Activated T-cell treated with anti-CD3 and anti-CD28 coated beads, Interleukin-2, amount 50 U/mL, for 48 hours (primary cell): ENCODE measurements at regions not wholly inside any gene's neighbourhood (a gene's known extent, or its start where the extent isn't known, plus 50 kb on each side); places are given as distances from the start of the nearest gene placed in this dataset.
A peak's percentile ranks its signal among the peaks of the same experiment; 100 is the strongest.

Source experiments
- DNase-seq, 2 experiments: peaks; one replicate each; pipeline ENCODE4 v3.0.0-alpha.2; 2020

DNA sequence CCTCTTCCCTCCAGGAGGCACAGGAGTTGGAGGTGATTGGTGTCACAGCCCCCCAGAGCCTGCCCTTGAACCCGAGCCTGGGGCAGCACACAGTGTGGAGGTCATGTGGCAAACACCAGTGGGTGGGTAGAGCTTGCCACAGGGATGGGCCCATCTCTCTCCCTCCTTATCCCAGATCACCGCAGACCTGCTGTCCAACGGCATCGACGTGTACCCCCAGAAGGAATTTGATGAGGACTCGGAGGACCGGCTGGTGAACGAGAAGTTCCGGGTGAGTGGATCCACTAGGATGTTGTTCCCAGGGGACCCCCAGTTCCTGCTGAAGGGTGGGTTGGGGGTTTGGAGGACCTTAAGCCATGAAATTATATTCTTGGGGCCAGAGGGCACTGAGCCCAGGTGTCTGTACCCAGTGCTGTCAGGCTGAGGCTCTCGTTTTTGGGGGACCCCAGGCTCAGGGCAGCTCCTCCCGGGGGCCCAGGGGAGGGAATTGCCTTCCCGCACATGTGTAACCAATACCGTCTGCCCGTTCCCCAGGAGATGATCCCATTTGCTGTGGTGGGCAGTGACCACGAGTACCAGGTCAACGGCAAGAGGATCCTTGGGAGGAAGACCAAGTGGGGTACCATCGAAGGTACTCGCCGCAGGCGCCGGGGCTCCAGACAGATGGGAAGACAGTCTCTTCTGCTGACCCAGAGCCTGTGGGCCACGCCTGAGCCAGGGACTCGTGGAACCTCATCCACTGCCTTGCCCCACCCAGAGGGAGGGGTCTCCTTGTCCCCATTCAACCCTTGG, 351.9 kb downstream of the SEC14L1 start:
- DNase-seq = no peak

DNA sequence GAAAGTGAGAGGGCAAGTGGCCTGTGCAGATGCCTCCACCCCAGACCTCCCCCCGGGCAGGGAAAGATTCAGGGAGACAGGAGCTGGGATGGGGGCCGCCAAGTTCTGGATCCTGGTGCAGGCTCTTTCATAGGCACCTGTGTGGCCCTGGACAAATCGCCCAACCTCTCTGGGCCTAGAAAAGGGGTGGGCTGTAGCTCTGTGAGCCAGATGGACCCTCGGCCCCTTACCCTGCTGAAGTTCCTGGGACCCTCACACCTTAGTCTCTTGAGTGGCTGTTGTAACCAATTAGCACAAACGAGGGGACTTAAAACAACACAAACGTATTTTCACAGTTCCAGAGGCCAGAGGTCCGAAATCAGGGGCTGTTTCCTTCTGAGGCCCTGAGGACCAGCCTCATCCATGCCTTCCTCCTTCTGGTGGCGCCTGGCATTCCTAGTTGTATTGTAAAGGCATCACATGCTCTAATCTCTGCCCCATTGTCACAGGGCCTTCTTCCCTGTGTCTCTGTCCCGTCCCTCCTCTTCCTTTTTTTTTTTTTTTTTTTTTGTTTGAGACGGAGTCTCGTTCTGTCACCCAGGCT, 352.6 kb downstream of the SEC14L1 start:
- no peak for DNase-seq

DNA sequence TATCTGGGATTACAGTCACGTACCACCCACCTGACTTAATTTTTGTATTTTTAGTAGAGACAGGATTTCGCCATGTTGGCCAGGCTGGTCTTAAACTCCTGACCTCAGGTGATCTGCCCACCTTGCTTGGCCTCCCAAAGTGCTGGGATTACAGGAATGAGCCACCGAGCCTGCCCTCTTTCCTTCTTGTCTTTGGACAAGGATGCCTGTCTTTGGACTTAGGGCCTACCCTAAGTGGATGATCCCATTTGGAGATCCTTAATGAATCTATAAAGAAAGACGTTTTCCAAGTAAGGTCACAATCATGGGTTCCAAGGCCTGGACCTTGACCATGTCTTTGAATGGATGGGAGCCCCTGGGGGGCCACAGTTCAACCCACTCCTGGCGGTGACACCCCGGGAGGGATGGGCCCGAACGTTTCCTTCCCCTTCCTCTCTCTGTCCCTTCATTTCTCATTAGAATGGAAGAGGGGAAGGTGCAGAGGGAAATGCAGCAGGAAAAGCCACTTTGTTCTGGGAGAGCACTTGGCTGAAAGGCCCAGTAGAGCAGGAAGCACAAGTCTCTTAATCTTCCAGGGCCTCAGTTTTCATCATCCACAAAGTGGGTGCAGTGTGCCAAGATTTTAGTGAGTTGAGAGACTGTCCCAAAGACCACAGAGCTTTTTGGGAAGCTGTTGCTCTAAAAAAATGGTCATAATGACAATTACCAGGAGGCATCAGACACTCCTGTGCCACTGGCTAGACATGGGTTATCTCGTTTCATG, 353.3 kb downstream of the SEC14L1 start:
- DNase-seq = no peak

DNA sequence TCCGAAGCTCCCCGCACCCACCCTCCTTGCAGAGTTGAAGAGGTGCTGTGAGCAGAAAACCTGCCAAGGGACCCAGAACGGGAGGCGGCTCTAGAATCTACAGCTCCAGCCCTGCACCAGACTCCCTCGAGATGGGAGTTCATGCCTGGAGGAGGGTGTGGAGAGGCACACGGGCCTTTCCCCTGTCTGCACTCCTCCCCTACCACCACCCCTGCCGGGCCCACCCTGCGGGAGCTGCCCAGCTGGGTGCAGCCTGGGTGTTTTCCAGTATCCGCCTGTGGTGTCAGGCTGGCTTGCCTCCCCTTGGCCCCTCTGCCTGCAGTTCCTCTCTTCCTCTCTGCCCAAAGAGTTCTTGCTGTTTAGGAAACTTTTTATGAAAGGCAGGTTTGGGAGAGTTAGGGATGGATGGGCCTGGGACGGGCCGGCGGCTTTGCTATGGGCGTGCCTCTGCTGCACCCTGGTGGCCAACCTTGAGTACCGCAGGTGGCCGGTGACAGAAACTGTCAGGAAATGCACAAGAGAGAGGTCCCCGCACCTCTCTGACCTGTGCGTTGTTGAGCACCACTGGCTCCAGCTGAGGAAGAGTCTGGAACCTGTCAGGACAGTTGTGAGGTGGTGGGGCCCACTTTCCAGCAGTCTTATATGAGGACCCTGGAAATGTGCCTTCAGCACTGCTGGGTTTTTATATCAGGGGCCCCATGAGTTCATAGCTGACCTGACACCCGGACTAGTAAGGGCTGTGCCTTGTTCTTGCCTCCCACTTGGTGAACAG, 354.1 kb downstream of the SEC14L1 start:
- DNase-seq = peak; percentile 84 to 85

DNA sequence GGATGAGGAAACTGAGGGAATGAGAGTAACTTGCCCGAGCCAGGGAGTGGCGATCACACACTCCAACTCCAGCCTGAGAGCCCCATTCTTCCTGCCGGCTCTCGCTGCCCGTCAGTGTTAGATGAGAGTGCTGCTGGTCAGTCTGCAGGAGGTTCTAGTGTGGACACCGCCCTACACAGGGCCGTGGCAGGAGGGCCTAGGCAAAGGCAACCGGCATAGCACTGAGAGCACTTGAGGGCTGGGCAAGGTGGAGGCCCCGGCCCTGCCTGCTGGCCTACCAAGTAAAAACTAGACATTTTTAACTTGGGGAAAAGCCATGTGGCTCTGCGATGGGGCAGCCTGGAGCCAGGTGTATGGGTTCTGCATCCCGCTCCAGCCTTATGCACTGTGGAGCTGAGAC, 354.8 kb downstream of the SEC14L1 start:
- no peak for DNase-seq

DNA sequence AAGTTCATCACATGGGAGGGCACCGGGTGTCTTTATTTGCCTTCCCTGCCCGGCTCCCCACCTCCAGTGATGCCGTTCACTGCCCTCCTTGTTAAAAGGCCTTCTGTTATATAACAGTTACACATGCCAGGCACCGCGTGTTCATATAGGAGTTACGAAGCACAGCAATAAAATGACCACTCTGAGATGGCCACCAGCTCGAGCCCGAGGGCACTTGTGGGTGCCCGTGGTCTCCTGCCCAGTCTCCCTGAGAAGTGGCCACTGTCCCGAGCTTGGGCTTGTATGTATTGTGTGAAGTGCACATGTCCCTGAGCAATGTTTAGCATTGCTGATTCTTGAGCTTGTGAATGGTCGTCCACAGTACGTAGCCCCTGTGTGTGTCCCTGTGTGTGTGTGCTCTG, 355.6 kb downstream of the SEC14L1 start:
- DNase-seq = no peak

DNA sequence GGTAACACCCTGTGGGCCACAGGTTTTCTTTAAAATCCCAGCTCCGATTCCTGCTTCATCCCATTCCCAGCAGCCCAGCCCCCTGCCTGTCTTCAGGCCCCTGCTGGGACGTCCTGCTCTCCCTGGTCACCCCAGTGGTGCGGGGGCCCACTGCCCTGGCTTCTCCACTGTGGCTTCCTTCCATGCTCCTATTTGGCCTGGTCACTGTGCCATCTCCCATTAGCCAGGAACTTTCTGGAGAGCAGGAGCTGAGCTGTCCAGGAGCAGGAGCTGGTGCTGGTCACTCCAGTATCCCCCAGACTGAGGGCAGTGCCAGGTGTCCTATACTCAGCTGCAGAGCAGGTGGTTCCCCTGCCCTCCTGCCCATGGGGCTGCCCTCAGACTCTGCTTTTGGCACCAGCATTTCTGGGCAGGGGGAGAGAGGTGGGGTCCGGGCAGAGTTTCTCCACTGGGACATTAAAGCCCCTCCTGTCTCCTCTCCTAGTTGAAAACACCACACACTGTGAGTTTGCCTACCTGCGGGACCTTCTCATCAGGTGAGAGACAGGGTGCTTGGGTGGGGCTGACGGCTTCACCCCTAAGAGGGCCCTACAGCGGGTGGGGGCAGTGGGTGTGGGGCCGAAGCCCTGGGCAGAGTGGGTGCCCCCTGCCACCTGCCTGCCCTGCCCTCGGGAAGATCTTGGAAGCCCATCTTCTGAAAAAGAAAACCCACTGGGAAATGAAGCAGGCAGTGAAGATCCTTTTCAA, 356.2 kb downstream of the SEC14L1 start:
- DNase-seq = no peak

DNA sequence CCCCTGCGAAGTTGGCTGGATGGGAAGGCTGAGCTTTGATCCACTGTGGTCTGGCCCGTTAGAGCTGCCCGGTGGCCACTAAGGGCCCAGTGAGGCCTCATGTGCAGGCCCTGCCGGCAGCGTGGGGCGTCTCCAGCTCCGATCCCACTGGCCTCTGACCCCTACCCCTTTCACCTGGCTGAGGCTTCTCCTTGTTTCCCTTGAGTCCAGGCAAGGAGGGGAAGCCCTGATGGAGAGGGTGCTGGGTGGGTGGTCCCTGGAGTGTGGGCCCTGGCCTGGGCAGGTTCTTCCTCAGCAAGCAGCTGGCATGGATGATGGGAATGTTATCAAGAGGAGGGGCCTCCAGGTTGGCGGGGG, 356.8 kb downstream of the SEC14L1 start:
- DNase-seq = no peak

DNA sequence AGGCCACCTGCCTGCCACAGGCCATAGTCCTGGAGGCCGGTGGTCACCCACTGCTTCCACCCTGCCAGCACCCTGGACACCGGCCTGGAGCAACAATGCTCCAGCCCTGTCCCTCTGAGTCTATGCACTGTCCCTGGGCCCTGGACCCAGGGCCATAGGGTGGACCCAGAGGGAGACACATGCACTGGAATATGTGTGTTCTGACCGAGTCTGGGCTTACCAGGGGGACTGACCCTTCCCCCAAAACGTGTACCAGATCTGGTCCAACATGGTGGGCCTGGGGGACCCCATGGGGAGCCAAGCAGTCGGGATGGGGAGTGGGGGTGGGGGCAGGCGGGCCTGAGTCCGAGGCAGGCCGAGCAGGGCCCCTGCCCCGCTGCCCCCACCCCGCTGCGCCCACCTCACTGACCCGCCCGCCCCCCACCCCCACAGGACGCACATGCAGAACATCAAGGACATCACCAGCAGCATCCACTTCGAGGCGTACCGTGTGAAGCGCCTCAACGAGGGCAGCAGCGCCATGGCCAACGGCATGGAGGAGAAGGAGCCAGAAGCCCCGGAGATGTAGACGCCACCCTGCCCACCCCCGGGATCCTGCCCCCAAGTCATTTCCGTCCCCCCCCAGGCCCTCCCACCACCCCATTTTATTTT, 357.4 kb downstream of the SEC14L1 start:
- DNase-seq = no peak

DNA sequence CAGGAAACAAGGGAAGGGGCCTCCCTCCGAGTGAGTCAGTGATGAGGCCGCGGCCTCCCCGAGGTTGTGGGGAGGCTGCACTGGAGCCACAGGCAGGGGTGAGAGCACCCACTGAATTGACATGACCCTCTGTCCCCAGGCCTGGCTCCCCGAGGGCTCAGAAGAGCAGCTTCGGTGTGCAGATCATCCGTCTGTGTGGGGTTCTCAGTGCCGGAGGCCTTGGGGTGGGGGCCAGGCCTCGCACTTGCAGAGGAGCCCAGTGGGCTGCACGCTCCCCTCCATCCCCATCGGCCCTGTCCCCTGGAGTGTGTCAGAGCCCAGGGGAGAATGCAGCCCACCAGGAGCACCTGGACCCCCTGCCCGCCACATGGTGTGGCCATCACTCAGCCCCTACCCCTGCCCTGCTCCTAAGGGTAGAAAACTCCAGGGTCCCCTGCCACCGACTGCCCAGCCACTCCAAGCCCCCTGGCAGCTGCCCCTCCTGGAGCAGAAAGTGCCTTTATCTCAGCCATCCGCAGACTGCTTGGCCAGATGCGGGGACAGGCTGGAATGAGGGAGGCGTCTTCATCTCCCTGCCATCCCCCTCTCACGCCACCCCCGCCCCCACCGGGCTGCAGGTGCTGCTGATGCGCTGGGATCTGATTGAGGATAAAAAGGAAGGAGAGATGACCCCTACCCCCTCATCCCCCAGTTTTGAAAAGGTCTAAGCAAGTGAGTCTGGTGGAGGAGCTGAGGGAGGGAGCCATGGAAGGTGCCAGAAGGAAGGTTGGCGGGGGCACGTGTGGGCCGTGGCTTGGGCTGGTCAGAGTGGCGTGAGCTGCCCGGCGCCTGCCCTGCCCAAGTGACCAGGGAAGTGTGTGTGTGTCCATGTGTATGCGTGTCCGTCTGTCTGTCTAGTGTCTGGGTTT, 358.3 kb downstream of the SEC14L1 start:
- DNase-seq = no peak

DNA sequence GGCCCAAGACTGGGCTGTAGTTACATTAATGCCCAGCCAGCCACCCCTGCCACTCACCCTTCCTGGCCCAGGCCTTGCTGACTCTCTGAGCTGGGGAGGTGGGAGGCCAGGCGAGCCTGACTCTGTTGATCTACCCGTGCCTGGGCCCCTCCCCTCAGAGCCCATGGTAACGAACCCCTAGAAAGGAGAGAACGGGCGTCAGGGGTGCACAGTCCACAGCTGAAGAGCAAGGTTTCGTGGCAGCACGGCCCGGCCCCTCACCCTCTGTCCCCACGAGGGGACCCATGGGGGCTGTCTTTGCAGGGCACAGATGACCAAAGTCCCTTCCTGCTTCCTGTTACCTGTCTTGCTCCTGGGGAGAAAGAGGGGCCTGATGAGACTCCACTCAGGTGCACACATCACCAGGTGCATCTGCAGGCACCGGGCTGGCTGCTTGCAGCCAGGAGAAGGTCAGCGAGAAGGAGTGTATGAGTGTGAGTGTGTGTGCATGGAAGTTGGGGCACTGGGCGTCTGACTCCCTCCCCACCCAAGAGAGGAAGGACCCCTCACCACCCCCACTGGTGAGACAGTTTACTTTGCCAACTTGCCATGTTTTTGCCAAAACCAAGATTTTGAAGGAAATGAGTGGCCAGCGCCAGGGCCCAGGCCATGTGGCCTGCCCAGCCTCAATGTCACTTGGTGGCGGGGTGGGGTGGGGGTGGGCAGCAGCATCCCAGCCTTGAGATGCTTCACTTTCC, 359.1 kb downstream of the SEC14L1 start:
- DNase-seq = no peak

DNA sequence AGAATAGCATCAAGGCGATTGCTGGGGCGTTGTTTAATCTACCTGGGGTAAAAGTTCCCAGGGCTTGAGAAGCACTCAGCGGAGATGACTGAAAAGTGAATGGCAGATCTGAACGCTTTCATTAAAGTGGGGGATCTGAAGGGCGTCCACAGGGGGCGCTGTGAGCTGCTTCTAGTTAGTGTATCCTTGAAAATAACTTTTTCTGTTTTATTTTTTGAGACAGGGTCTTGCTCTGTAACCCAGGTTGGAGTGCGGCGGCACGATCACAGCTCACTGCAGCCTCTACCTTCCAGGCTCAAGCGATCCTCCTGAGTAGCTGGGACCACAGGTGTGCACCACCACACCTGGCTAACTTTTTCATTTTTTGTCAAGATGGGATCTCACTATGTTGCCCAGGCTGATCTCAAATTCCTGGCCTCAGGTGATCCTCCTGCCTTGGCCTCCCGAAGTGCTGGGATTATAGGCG, 360.4 kb downstream of the SEC14L1 start:
- peak; percentile 64 to 66 for DNase-seq

DNA sequence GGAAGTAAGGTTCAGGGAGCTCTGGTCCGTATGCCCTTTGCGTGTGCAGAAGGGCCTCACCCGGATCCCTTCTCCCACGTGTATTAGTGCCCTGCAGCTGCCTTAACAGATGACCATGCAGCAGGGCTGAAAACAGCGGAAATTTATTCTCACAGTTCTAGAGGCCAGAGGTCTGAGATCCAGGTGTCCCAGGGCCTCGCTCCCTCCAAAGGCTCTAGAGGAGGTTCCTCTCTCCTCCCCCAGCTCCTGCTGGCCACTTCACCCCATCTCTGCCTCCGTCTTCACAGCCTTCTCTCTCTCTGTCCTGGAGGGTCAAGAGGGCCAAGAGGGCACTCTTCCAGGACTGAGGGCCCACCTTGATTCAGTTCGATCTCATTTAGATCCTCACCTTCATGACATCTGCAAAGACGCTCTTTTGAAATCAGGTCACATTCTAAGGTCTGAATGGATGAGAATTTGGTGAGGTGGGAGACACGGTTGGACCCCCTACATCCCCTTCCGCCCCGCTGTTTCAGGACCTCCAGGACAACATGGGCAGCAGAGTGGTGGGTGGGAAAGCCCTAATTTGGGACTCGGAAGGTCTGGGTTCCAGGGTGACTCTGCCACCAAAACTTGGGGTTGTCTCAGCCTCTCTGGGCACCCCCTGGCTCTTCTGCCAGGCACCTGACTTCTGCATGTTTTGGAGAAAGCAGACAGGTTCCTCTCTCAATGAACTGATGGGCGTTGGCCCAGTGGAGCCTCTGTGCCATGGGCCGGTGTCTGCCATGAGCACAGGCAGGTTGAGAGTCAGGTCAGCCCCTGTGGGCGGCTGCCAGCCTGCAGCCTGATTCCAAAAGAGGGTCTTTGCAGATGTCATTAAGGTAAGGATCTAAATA, 361.2 kb downstream of the SEC14L1 start:
- no peak for DNase-seq

DNA sequence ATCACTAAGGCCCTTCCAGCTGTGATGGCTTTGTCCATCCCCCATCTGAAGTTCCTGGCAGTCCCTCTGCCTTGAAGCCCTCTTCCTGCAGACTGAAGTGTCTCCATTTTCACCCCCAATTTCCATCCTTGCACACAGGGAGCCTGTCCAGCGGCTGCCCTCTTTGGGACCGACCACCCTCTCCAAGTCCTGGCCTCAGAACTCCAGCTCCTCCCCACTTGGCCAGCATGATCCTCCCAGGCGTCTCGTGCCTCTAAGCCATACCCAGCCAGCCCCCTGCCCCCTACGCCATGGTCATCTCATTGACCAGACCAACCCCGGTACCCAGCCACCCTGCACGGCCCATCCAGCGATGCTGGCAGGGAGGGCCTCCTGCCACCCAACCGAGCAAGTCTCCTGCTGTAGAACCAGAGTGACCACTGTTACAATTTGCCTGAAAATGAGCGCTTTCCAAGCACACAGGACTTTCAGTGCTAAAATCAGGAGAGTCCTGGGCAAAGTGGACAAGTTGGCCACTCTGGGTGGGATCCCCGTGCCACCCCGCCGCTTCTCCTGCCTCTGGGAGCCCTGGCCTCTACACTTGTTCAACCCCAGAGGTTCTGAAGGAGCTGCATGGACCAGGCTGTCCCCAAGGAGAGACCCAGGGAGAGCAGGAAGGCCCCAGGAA, 362.0 kb downstream of the SEC14L1 start:
- DNase-seq = no peak

DNA sequence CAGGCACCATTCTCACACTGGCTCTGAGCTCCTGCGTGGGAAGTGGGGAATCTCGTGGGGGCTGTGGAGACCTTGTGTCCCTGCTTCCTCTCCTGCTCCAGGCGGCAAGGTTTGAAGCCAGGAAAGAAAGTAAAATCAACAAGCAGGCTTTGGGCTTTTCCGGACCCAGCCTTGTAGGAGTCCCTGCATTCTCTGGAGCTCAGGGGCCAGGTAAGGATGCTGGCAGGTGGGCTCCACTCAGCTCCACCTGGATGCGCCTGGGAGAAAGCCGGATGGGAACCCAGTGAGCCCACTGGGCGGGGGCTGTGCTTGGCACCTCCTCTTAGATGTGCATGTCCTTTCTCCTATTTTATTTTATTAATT, 362.5 kb downstream of the SEC14L1 start:
- no peak for DNase-seq

DNA sequence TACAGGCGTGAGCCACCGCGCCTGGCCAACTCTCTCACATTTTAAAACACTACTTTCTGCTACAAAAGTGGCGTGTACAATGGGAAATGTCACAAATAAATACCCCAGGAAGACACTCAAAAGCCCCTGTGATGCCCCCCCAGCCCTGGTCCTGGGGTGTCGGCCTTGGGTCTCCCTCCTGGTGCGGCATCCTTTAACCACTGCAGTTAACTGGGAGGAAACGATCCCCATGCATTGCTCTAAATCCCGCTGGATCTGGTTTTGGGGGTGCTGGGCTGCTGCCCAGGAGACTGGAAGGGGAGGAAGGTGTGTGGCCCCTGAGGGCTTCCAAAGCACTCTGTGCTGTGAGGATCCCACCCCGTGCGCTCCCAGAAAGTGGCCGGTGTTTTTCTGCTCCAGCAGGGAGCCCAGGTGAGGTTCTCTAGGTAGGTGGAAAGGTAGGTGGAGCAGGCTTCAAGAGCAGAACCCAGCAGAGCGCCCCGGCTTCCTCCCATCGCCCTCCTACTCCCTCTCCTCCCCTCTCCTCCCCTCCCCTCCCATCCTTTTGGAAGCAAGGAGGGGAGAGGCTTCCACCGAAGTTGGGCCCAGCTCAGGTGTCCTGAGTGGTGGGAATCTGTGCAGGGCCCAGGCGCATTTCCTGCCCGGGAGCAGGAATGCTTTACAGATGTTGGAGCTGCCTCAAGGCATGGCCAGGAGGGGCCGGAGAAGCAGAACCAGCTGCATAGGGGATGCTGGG, 363.3 kb downstream of the SEC14L1 start:
- DNase-seq = no peak

DNA sequence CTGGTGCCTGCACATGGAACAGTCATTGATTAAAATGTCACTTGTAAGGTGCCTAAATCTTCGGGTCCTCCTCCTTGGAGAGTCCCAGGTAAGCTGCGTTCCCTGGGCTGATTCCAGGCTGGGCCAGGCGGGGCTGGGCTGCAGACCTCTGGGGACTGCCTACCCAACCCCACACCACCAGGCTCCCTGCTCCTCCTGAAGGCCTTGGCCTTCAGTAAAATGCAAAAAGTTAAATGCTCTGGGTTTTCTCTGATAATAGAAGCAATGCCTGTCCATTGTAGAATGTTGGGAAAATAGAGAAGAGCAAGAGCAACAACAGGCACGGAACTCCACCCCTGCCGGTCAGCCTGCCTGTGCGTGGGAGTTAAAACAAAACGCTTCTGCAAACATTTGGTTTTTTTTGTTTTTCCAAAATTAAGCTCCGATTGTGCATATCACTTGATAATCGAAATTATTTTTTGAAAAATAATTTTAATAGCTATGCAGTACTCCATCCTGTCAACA, 363.9 kb downstream of the SEC14L1 start:
- no peak for DNase-seq
